ENCODE measurements at regions not wholly inside any gene's neighbourhood (a gene's known extent, or its start where the extent isn't known, plus 50 kb on each side); places are given as distances from the start of the nearest gene placed in this dataset.

GRCh38 chr2:71932780-71933466 lies 214.7 kb downstream of the CYP26B1 start (continued):
- no peak for TF ChIP-seq MAX (IDR thresholded peaks at IDR 0.05)
